SK-N-SH (cell line): ENCODE measurements at regions not wholly inside any gene's neighbourhood (a gene's known extent, or its start where the extent isn't known, plus 50 kb on each side); places are given as distances from the start of the nearest gene placed in this dataset.

Experiments used
- CTCF ChIA-PET: fragments of 300-600, 350-600 bp; formaldehyde crosslinking; extraction: SDS; loops from one replicate; lab custom pipeline; 2021; lab: Yijun Ruan, JAX
- POLR2A ChIA-PET: fragments of 350-600 bp; sonication (Branson Sonifier 250); formaldehyde crosslinking; extraction: SDS; loops from one replicate; lab custom pipeline; 2020; ENCODE audit warnings: antibody characterized with exemption, inconsistent platforms; lab: Yijun Ruan, JAX
- DNase-seq: peaks from one replicate; pipeline ENCODE4 v3.0.0; 2012
- H2AFZ ChIP-seq: fragments of 200-600 bp; sonication (generic); 2 replicates; pipeline ENCODE4 v1.8.1; 2016; ENCODE audit warnings: antibody characterized with exemption, mild to moderate bottlenecking, low read depth
- H3F3A ChIP-seq: fragments of 200-600 bp; sonication (generic); replicated peaks from 2 replicates; pipeline ENCODE3; 2016; ENCODE audit warnings: antibody characterized with exemption, mild to moderate bottlenecking; ENCODE audit not compliant: insufficient read depth
- H3K27ac ChIP-seq, 2 experiments: fragments of 200-500 bp in 1 of 2; fragments of 200-600 bp in 1 of 2; sonication (Bioruptor generic) in 1 of 2; sonication (generic), shearing (Covaris generic) in 1 of 2; 2 replicates each; pipeline versions ENCODE4 v1.5.1 to v1.6.1; 2014 to 2016; ENCODE audit warnings: low read depth in 2 of 2, inconsistent platforms in 1 of 2, low read length in 1 of 2, mild to moderate bottlenecking in 1 of 2, mixed read lengths in 1 of 2
- H3K27me3 ChIP-seq: fragments of 200-600 bp; sonication (generic), shearing (Covaris generic); 2 replicates; pipeline ENCODE4 v1.6.1; 2016; ENCODE audit warnings: mixed run types; ENCODE audit not compliant: insufficient read depth
- H3K36me3 ChIP-seq, 2 experiments: fragments of 200-500 bp in 1 of 2; fragments of 200-600 bp in 1 of 2; sonication (Bioruptor generic) in 1 of 2; sonication (generic) in 1 of 2; replicated peaks in 1 of 2; 2 replicates each; pipeline versions ENCODE3 to v1.5.1; 2014 to 2016; ENCODE audit warnings: low read length in 1 of 2, mild to moderate bottlenecking in 1 of 2; ENCODE audit not compliant: insufficient read depth in 2 of 2, control insufficient read depth in 1 of 2
- H3K4me1 ChIP-seq, 2 experiments: fragments of 200-500 bp in 1 of 2; fragments of 200-600 bp in 1 of 2; sonication (Bioruptor generic) in 1 of 2; sonication (generic), shearing (Covaris generic) in 1 of 2; 2 replicates each; pipeline versions ENCODE4 v1.5.1 to v1.6.1; 2014 to 2016; ENCODE audit warnings: low read depth in 1 of 2, low read length in 1 of 2, mixed run types in 1 of 2; ENCODE audit not compliant: insufficient read depth in 2 of 2, control insufficient read depth in 1 of 2
- H3K4me2 ChIP-seq: fragments of 200-600 bp; sonication (generic), shearing (Covaris generic); 2 replicates; pipeline ENCODE4 v1.6.1; 2017; ENCODE audit warnings: mixed run types
- H3K4me3 ChIP-seq, 2 experiments: fragments of 200-500 bp in 1 of 2; fragments of 200-600 bp in 1 of 2; sonication (Bioruptor generic) in 1 of 2; sonication (generic), shearing (Covaris generic) in 1 of 2; 2 replicates each; pipeline versions ENCODE4 v1.5.1 to v1.8.1; 2014 to 2016; ENCODE audit warnings: low read depth in 2 of 2, inconsistent platforms in 1 of 2, low read length in 1 of 2, mild to moderate bottlenecking in 1 of 2, mixed read lengths in 1 of 2, moderate library complexity in 1 of 2
- H3K79me2 ChIP-seq: fragments of 200-600 bp; sonication (generic); 2 replicates; pipeline ENCODE4 v1.8.1; 2017; ENCODE audit warnings: mild to moderate bottlenecking; ENCODE audit not compliant: insufficient read depth
- H3K9ac ChIP-seq: fragments of 200-600 bp; sonication (generic); 2 replicates; pipeline ENCODE4 v1.6.1; 2017; ENCODE audit warnings: mixed run types
- H3K9me2 ChIP-seq: fragments of 200-600 bp; sonication (generic); 2 replicates; pipeline ENCODE4 v1.6.1; 2017; ENCODE audit warnings: mixed run types
- H3K9me3 ChIP-seq: fragments of 200-600 bp; sonication (generic); 2 replicates; pipeline ENCODE4 v1.6.1; 2017; ENCODE audit warnings: mixed run types, mild to moderate bottlenecking, moderate library complexity
- H4K20me1 ChIP-seq: fragments of 200-600 bp; sonication (generic); 2 replicates; pipeline ENCODE4 v1.6.1; 2017; ENCODE audit warnings: mild to moderate bottlenecking, mixed run types; ENCODE audit not compliant: insufficient read depth
- FOXM1 ChIP-seq: IDR thresholded peaks from 2 replicates; pipeline ENCODE4 v1.4.0; 2012; ENCODE audit warnings: low read depth, mild to moderate bottlenecking
- GABPA ChIP-seq: IDR thresholded peaks from 2 replicates; pipeline ENCODE4 v1.4.0; 2012; ENCODE audit warnings: low read depth, mild to moderate bottlenecking
- SMC3 ChIP-seq: IDR thresholded peaks from 2 replicates; pipeline ENCODE4 v1.6.1; 2012; ENCODE audit warnings: low read depth, low read length, improper control_type of control experiment
- TCF12 ChIP-seq: IDR thresholded peaks from 2 replicates; pipeline ENCODE4 v1.4.0; 2012
- WGBS: methylation state at CpG from one replicate; pipeline ENCODE4 v1.1.6; 2017; ENCODE audit warnings: low lambda C conversion rate; 5-methylcytosine and 5-hydroxymethylcytosine counted together
- TF ChIP-seq, protein P1 (sequence below): IDR thresholded peaks from 2 replicates; pipeline ENCODE4; 2012
- TF ChIP-seq, protein P2 (sequence below): IDR thresholded peaks from 2 replicates; pipeline ENCODE4 v1.6.1; 2012; ENCODE audit warnings: mild to moderate bottlenecking, low read depth, low read length, moderate library complexity

DNA sequence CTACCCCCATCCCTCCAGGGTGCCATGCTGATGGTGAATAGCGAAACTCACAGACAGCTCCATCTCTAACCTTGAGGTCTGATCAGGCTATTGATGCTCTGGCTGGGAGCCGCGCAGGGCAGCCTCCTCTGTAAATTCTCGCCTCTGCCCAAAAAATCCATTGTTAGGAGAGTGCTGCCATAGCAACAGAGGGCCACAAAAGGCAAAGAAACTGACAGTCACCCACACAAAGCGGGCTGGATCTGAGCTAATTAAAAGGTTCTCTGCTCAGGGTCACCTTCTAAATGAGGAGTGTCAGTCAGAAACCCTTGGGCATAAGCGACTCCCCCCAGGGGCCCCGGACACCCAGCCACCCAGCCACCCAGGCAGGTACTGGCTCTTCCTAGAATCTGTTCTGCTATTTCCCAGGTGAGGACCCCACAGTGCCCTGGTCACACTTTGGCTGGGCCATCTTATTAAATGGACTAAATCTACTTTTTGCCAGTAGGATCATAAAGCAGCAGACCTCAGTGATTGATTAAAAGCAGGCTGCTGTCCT lies 126.7 kb downstream of the MED10 start:
- CTCF ChIA-PET, result interaction anchor here (0.8 kb wide), 1 partner anchor 206 kb away, joined by 4 read pairs; no protein-coding TSS in a partner anchor
- 40% methylated on average over 7 of the region's 7 CpGs for WGBS
- no peaks in the 10 kb centered on the region for H3F3A ChIP-seq
- DNase-seq, result no peak
- no peaks in the 10 kb centered on the region for H3K36me3 ChIP-seq
- H3K4me3 ChIP-seq, result no peak overlapping the region
- TF ChIP-seq, protein P1, sequence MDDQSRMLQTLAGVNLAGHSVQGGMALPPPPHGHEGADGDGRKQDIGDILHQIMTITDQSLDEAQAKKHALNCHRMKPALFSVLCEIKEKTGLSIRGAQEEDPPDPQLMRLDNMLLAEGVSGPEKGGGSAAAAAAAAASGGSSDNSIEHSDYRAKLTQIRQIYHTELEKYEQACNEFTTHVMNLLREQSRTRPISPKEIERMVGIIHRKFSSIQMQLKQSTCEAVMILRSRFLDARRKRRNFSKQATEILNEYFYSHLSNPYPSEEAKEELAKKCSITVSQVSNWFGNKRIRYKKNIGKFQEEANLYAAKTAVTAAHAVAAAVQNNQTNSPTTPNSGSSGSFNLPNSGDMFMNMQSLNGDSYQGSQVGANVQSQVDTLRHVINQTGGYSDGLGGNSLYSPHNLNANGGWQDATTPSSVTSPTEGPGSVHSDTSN, result no peak
- TF ChIP-seq GABPA (no peak), FOXM1 (no peak)
- no peaks in the 10 kb centered on the region for H3K79me2 ChIP-seq
- H3K4me2 ChIP-seq, result no peak overlapping the region
- no peak overlapping the region for H3K9ac ChIP-seq
- H3K9me3 ChIP-seq, result no peaks in the 10 kb centered on the region
- no peaks in the 10 kb centered on the region for H3K9me2 ChIP-seq
- no peak overlapping the region for H2AFZ ChIP-seq
- no peak overlapping the region for H3K27ac ChIP-seq
- H3K27me3 ChIP-seq, result no peaks in the 10 kb centered on the region
- peaks cover 0 to 4% of the 10 kb centered on the region in 2 experiments; a peak in 1 of 4 replicates for H3K4me1 ChIP-seq
- H4K20me1 ChIP-seq, result no peaks in the 10 kb centered on the region
- POLR2A ChIA-PET, result no interaction called here

DNA sequence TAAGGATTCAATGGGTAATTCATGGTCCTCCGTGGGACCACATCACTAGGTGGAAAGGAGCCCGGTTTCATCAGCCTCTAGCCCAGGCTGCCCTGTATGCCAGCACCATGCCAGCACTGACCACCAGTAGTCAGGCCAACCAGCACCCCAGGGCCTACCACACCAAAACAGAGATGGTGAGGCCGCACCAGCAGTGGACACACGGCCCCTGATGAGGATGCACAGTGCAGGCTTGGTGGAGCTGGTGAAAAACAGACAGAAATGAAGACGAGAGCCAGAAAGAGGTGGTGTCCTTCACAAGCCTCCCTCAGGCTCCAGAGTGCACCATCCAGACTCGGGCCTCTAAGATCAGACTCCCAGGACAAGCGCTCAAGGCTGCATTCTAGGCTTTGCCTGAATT lies 128.2 kb downstream of the MED10 start:
- H3K79me2 ChIP-seq, result no peaks in the 10 kb centered on the region
- H3K4me3 ChIP-seq, result no peak overlapping the region
- no peaks in the 10 kb centered on the region for H3K9me2 ChIP-seq
- no peak overlapping the region for H3K9ac ChIP-seq
- H3K4me1 ChIP-seq, result peaks cover 0 to 4% of the 10 kb centered on the region in 2 experiments; a peak in 1 of 4 replicates
- 31% methylated on average over 7 of the region's 7 CpGs for WGBS
- no peaks in the 10 kb centered on the region for H4K20me1 ChIP-seq
- no peak for TF ChIP-seq SMC3
- no peaks in the 10 kb centered on the region for H3F3A ChIP-seq
- H3K27ac ChIP-seq, result no peak overlapping the region
- no peaks in the 10 kb centered on the region for H3K9me3 ChIP-seq
- no peaks in the 10 kb centered on the region for H3K27me3 ChIP-seq
- H3K4me2 ChIP-seq, result no peak overlapping the region
- H3K36me3 ChIP-seq, result no peaks in the 10 kb centered on the region
- ChIA-PET CTCF (no interaction called here), POLR2A (no interaction called here)
- no peak overlapping the region for H2AFZ ChIP-seq
- no peak for DNase-seq

DNA sequence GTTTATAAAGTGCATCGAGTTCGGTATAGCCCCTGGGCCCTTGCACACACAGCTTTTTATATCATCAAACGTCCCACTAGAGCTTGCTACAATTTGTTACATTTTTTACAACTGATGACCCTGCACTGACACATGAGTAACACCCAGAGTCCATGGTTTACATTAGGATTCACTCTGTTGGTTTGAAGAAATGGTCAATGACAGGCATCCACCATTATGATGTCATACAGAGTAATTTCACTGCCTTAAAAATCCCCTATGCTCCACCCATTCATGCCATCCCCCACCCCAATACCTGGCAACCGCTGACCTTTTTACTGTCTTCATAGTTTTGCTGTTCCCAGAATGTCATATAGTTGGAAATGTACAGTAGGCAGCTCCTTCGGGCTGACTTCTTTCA lies 130.2 kb downstream of the MED10 start:
- Histone ChIP-seq H3F3A (no peaks in the 10 kb centered on the region), H3K36me3 (no peaks in the 10 kb centered on the region), H3K9me3 (no peaks in the 10 kb centered on the region), H3K9ac (no peak overlapping the region), H3K4me1 (no peaks in the 10 kb centered on the region; a peak in 1 of 4 replicates), H3K4me2 (no peak overlapping the region), H3K9me2 (no peaks in the 10 kb centered on the region), H4K20me1 (no peaks in the 10 kb centered on the region), H3K4me3 (no peak overlapping the region), H3K27ac (no peak overlapping the region), H3K27me3 (no peaks in the 10 kb centered on the region), H2AFZ (no peak overlapping the region), H3K79me2 (no peaks in the 10 kb centered on the region)
- POLR2A ChIA-PET, result no interaction called here
- 32% methylated on average over 5 of the region's 5 CpGs for WGBS
- DNase-seq, result no peak
- CTCF ChIA-PET, result interaction anchor here (1.3 kb wide), 1 partner anchor 16 kb away, joined by 3 read pairs; no protein-coding TSS in a partner anchor
- TF ChIP-seq, protein P2, sequence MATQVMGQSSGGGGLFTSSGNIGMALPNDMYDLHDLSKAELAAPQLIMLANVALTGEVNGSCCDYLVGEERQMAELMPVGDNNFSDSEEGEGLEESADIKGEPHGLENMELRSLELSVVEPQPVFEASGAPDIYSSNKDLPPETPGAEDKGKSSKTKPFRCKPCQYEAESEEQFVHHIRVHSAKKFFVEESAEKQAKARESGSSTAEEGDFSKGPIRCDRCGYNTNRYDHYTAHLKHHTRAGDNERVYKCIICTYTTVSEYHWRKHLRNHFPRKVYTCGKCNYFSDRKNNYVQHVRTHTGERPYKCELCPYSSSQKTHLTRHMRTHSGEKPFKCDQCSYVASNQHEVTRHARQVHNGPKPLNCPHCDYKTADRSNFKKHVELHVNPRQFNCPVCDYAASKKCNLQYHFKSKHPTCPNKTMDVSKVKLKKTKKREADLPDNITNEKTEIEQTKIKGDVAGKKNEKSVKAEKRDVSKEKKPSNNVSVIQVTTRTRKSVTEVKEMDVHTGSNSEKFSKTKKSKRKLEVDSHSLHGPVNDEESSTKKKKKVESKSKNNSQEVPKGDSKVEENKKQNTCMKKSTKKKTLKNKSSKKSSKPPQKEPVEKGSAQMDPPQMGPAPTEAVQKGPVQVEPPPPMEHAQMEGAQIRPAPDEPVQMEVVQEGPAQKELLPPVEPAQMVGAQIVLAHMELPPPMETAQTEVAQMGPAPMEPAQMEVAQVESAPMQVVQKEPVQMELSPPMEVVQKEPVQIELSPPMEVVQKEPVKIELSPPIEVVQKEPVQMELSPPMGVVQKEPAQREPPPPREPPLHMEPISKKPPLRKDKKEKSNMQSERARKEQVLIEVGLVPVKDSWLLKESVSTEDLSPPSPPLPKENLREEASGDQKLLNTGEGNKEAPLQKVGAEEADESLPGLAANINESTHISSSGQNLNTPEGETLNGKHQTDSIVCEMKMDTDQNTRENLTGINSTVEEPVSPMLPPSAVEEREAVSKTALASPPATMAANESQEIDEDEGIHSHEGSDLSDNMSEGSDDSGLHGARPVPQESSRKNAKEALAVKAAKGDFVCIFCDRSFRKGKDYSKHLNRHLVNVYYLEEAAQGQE, result no peak
- TF ChIP-seq TCF12, result no peak
